ENCODE measurements at regions not wholly inside any gene's neighbourhood (a gene's known extent, or its start where the extent isn't known, plus 50 kb on each side); places are given as distances from the start of the nearest gene placed in this dataset.
"Not testable (repeated sequence)": the region's sequence is repeated elsewhere in the genome, so short reads cannot be mapped to it uniquely, and the experiment has no call there.

DNA sequence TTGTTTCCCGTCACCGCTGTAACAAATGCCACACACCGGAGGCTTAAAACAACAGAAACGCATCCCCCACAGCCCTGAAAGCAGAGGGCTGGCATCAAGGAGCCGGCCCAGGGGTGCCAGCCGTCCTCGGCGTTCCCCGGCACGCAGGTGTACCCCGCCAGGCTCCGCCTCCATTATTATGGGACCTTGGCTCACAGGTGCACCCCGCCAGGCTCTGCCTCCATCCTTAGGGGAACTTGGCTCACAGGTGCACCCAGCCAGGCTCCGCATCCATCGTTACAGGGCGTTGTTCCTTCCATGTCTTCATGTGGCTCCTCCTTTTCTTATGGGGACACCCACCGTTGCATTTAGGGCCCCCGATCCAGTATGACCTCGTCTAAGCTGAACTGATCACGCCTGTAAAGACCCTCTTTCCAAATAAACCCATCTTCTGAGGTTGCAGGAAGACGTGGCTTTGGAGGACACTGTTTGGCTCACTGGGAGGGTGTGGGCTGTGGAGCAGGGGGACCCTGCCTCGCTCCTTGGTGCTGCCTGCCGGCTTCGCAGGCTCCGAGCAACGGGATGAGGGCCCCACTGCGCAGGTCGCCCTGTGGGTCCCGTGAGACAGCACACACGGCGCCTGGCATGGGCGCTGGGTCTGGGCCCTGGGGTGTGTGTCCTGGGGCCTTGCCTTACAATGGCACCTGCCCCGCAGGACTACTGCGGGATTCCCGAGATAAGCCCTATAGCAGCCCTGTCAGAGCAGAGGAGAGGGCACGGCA, 154.9 kb upstream of the ZNF469 start:
- not testable (repeated sequence) for H3K4me3 Mint-ChIP-seq (ENCODE audit: unreplicated experiment); H3K9me3 Mint-ChIP-seq (ENCODE audit: unreplicated experiment); H3K4me1 Mint-ChIP-seq (ENCODE audit: unreplicated experiment); H3K36me3 Mint-ChIP-seq (ENCODE audit: low read depth, unreplicated experiment); H3K27ac Mint-ChIP-seq (ENCODE audit: unreplicated experiment); H3K27me3 Mint-ChIP-seq (ENCODE audit: unreplicated experiment); DNase-seq (ENCODE audit: low spot score)

DNA sequence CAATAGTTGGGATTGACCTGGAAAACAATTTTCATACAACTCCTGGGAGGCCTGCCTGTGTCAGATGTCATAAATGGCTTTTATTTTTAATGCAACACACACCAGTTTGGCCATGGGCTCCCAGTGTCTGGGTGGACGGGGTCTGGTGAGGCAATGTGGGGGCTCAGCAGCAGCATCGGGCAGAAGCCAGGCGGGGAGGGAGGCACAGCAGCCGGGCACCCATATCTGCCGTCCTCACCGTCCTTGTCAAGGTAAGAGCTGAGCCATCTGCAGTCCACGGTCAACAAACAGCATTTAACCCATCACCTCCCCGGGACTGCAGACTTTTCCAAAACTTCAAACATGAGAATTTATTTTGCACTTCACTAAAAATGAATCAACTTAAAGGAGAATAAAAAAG, 154.0 kb upstream of the ZNF469 start:
- not testable (repeated sequence) for H3K4me3 Mint-ChIP-seq (ENCODE audit: unreplicated experiment); DNase-seq (ENCODE audit: low spot score); H3K4me1 Mint-ChIP-seq (ENCODE audit: unreplicated experiment); H3K36me3 Mint-ChIP-seq (ENCODE audit: low read depth, unreplicated experiment); H3K27ac Mint-ChIP-seq (ENCODE audit: unreplicated experiment); H3K27me3 Mint-ChIP-seq (ENCODE audit: unreplicated experiment); H3K9me3 Mint-ChIP-seq (ENCODE audit: unreplicated experiment)

DNA sequence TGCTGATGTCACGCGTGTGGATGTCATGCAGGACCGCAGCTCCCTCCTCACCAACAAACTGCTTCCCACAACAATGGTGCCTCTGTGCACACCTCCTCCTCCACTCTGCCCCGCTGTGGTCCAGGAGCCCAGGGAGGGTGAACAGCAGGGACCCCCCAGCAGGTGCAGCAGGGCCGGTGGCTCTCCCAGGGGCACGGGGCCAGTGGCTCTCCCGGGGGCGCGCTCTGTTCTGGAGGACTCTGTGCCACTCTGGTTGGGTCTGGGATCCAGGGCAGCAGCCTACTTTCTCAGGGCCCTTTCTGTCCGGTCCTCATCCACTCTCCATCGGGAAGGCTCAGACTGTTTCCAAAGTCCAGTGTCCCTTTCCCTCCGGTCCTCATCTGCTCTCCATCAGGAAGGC, 153.0 kb upstream of the ZNF469 start:
- not testable (repeated sequence) for H3K27ac Mint-ChIP-seq (ENCODE audit: unreplicated experiment); H3K4me1 Mint-ChIP-seq (ENCODE audit: unreplicated experiment); H3K9me3 Mint-ChIP-seq (ENCODE audit: unreplicated experiment); H3K36me3 Mint-ChIP-seq (ENCODE audit: low read depth, unreplicated experiment); H3K27me3 Mint-ChIP-seq (ENCODE audit: unreplicated experiment); DNase-seq (ENCODE audit: low spot score); H3K4me3 Mint-ChIP-seq (ENCODE audit: unreplicated experiment)

DNA sequence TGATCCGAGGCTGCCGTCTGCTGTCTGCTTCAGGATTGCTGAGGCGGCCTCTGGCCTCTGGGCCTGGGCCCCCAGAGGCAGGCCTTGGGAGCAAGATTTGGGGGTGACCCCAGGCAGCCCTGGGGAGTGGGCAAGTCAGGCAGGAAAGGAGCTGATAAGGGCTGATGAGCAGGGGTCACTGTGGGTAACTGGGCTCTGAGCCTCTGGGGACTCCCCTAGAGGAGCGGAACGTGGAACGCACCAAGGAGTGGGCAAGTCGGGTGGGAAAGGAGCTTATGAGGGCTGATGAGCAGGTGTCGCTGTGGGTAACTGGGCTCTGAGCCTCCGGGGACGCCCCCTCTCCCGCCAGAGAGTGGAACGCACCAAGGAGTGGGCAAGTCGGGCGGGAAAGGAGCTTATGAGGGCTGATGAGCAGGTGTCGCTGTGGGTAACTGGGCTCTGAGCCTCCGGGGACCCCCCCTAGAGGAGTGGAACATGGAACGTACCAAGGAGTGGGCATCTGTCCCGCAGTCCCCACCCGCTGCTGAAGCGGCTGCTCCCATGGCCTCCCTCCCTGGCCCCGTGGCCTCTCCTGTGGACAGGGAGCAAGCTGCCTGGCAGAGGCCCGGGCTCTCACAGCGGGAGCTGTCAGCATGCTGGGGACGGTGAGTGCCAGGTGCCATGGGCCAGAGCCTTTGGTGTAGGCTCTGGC, 152.3 kb upstream of the ZNF469 start:
- H3K27me3 Mint-ChIP-seq (ENCODE audit: unreplicated experiment); H3K4me3 Mint-ChIP-seq (ENCODE audit: unreplicated experiment); H3K36me3 Mint-ChIP-seq (ENCODE audit: low read depth, unreplicated experiment); H3K27ac Mint-ChIP-seq (ENCODE audit: unreplicated experiment); DNase-seq (ENCODE audit: low spot score); H3K9me3 Mint-ChIP-seq (ENCODE audit: unreplicated experiment); H3K4me1 Mint-ChIP-seq (ENCODE audit: unreplicated experiment): not testable (repeated sequence)

DNA sequence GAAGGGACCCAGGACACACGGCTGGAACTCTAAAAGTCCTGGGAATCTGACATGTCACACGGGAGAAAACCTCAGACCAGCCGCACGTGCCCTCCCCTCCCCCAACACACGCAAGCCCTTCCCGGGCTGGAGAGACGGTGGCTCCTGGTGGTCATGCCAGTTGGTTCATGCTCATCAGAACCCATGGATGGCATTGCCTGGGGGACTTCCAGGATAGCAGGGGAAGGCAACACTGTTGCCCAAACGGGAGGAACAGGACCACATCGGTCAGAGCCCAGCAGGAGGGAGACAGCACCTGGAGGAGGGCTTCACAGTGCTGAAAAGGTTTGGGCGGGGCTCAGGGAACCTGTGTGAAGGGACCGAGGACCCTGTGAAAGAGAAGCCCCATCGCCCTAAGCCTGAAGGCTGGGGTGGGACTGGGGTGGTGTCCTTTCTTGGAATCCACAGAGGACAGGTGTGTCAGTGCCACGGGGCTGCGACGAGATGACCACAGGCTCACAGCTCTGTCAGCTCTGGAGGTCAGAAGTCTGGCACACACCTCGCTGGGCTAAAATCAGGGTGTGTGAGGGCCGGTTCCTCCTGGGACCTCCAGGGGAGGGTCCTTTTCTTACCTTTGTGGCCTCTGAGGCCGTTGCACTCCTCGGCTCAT, 151.7 kb upstream of the ZNF469 start:
- H3K27me3 Mint-ChIP-seq (ENCODE audit: unreplicated experiment); H3K27ac Mint-ChIP-seq (ENCODE audit: unreplicated experiment); H3K4me3 Mint-ChIP-seq (ENCODE audit: unreplicated experiment); DNase-seq (ENCODE audit: low spot score); H3K9me3 Mint-ChIP-seq (ENCODE audit: unreplicated experiment); H3K36me3 Mint-ChIP-seq (ENCODE audit: low read depth, unreplicated experiment); H3K4me1 Mint-ChIP-seq (ENCODE audit: unreplicated experiment): not testable (repeated sequence)

DNA sequence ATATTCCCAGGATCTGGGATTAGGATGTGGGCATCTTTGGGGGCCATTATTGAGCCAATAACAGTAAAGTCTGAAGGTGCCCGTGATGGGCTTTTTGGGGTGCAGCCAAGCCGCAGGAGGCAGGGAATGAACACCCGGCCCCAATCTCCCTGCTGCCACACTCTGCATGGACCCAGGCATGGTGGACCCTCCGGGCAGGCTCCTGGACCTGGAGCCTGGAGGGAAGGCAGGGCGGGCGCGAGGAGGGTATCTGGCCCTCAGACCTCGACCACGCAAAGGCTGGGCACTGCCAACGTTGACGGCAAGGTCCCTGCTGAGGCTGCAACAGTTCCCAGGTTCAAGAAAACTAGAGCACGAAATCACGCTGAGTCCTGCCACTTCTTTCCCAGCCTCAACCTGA, 150.9 kb upstream of the ZNF469 start:
- H3K4me1 Mint-ChIP-seq (ENCODE audit: unreplicated experiment); H3K27me3 Mint-ChIP-seq (ENCODE audit: unreplicated experiment); H3K36me3 Mint-ChIP-seq (ENCODE audit: low read depth, unreplicated experiment); DNase-seq (ENCODE audit: low spot score); H3K9me3 Mint-ChIP-seq (ENCODE audit: unreplicated experiment); H3K27ac Mint-ChIP-seq (ENCODE audit: unreplicated experiment); H3K4me3 Mint-ChIP-seq (ENCODE audit: unreplicated experiment): not testable (repeated sequence)

DNA sequence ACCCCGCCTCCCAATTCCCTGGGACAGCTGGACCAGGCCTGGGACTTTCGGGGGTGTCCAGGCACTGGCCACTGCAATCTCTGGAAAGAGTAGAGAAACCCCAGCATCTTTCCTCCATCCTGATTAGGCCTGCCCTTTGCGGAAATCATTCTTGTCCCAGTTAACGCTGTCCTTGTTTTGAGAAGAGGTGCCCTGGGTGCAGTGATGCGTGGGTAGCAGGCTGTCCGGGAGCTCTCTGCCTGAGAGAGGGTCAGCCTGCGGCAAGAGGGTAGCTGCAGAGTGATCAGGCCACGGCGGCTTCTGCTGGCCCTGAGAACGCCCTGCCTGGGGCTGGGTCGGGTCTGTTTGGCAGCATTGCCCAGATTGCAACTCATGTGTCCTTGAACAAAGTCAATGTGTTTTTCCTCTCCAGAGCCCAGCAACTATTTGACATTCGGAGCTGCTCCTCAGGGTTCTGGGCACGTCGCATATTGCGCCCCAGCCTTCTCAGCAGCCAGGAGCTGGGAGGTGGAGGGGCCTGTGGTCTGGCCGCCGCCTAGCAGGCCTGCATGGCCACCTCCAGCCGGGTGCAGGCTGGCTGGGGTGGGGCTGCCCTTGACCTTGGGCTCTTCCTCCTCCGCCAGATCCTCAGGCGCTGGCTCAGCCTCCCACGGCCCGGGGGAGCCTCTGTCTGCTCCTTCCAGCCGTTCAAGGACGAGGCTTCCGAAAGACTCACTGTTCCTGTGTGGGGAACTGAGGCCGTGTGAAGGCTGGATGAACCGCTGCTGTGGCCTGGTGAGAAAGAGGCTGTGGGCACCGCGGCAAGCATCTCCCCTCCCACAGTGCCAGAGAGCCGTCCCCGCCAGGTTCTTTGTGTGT, 150.1 kb upstream of the ZNF469 start:
- not testable (repeated sequence) for H3K9me3 Mint-ChIP-seq (ENCODE audit: unreplicated experiment)

DNA sequence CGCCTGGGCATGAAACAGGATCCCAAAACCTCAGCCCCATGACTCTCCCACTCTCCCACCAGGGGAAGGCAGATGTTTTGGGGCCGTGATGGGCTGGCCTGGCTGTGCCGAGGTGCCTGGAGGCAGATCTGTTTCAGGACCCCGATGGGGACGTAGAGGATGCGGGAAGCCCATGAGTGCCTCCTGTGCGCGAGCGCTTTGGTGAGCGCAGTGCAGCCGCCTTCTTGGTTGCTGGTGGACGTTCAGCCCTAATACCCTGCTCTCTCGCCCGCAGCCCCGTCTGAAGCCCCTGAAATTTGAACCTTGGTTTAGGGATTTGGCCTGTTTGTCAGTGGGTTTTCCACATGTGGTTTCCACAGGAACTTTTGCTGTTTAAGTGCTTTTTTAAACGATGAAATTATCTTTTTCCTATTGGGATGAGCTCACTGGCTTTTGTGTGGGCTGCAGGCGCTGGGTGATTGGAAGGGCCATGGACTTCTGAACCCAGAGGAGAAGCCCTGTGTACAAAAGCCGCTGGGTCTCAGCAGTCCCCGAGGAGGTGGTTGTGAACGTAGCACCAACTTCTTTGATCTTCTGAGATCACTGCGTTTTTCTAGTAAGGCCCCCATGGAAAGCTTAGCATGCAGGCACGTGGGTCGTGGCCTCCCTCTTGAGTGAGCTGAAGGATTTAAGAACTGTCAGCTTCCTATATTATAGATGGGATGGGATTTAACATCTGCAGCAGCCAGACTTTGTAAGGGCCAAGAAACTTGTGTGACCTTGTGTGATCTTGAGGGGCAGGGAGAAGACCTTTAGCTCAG, 148.9 kb upstream of the ZNF469 start:
- not testable (repeated sequence) for H3K4me3 Mint-ChIP-seq (ENCODE audit: unreplicated experiment); DNase-seq (ENCODE audit: low spot score); H3K27me3 Mint-ChIP-seq (ENCODE audit: unreplicated experiment); H3K9me3 Mint-ChIP-seq (ENCODE audit: unreplicated experiment); H3K36me3 Mint-ChIP-seq (ENCODE audit: low read depth, unreplicated experiment); H3K27ac Mint-ChIP-seq (ENCODE audit: unreplicated experiment); H3K4me1 Mint-ChIP-seq (ENCODE audit: unreplicated experiment)

More for the DNA sequence above, 150.1 kb upstream of the ZNF469 start:
- not testable (repeated sequence) for H3K4me3 Mint-ChIP-seq (ENCODE audit: unreplicated experiment); H3K4me1 Mint-ChIP-seq (ENCODE audit: unreplicated experiment); DNase-seq (ENCODE audit: low spot score); H3K36me3 Mint-ChIP-seq (ENCODE audit: low read depth, unreplicated experiment); H3K27ac Mint-ChIP-seq (ENCODE audit: unreplicated experiment); H3K27me3 Mint-ChIP-seq (ENCODE audit: unreplicated experiment)

DNA sequence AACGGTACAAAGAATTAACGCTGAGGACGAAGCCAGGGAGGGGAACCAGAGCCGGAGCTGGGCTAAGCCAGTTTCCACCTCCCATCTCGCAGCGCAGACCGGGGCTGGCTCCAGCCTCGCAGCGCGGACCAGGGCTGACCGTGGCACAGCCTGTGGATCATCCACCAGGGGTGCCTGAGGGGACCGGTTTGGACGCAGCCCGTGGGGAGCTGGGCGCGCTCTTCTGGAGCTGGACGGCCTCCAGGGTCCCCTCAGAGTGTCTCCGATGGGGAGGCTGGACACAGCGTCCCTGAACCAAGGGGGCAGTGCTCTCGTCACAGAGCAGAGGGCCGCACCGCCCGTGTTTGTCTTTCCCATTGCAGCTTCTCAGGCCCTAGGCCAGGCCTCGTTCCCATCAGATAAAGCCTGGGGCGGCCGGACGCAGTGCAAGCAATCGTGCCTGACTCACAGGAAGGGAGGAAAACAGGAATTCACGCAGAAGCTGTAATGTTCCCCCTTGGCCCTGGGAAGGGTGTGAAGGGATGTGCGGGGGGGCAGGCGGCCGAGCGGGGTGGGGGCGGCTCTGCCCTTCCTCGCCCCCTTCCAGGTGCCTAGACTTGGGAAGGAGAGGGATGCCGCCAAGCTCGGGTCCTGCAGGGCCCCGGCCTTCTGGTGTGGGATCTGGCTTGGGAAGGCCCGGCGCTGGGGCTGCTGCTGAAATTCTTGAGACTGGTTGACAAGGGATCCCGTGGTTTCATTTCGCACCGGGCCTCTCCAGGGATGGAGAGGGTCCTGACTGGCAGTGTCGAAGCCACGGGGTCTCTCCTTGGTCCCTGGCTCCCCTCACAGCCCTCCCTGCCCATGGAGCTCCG, 148.1 kb upstream of the ZNF469 start:
- not testable (repeated sequence) for H3K27me3 Mint-ChIP-seq (ENCODE audit: unreplicated experiment); H3K9me3 Mint-ChIP-seq (ENCODE audit: unreplicated experiment); DNase-seq (ENCODE audit: low spot score); H3K36me3 Mint-ChIP-seq (ENCODE audit: low read depth, unreplicated experiment); H3K27ac Mint-ChIP-seq (ENCODE audit: unreplicated experiment); H3K4me3 Mint-ChIP-seq (ENCODE audit: unreplicated experiment); H3K4me1 Mint-ChIP-seq (ENCODE audit: unreplicated experiment)

DNA sequence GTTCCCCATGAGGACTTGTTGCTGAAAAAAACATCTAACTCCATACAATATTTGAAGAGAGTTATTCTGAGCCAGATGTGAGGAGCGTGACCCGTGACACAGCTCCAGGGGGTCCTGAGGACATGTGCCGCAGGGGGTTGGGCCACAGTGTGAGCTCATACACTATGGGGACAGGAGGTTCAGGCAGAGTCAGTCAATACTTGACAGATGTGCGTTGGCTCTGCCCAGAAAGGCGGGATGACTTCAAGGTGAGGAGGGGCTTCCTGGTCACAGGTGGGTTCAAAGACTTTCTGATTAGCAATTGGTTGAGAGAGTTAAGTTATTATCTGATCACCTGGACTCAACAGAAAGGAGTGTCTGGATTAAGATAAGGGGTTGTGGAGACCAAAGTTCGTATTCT, 147.1 kb upstream of the ZNF469 start:
- not testable (repeated sequence) for H3K9me3 Mint-ChIP-seq (ENCODE audit: unreplicated experiment); H3K36me3 Mint-ChIP-seq (ENCODE audit: low read depth, unreplicated experiment); H3K4me3 Mint-ChIP-seq (ENCODE audit: unreplicated experiment); DNase-seq (ENCODE audit: low spot score); H3K4me1 Mint-ChIP-seq (ENCODE audit: unreplicated experiment); H3K27ac Mint-ChIP-seq (ENCODE audit: unreplicated experiment); H3K27me3 Mint-ChIP-seq (ENCODE audit: unreplicated experiment)
